AML-193 (cell line): ENCODE measurements at regions not wholly inside any gene's neighbourhood (a gene's known extent, or its start where the extent isn't known, plus 50 kb on each side); places are given as distances from the start of the nearest gene placed in this dataset.

Experiments
- DNase-seq, 2 experiments: peaks; one replicate each; lab custom pipeline; 2025; lab: John Stamatoyannopoulos, UW

GRCh38 chr20:11130554-11131166, 456.9 kb upstream of the JAG1 start:
- DNase-seq, result no peak

GRCh38 chr20:11132819-11133415, 459.1 kb upstream of the JAG1 start:
- no peak for DNase-seq

DNA sequence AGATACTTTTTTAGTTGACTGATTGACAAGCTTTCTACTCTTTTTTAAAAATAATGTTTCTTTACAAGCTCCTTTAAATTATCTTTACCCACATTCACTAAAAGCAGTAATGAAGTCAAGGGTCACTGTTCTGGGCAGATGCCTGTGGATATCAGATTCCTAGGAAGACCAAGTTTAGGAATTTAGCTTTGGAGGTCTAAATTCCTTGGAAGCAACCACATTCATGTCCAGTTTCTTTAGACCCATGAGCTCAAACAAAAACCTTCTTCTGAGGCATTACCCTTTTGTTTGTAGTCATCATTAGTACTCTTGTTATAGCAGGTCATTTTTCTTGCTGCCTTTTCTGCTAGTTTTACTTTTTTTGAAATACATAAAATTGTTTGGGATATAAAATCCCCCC, 462.9 kb upstream of the JAG1 start:
- DNase-seq, result no peak

GRCh38 chr20:11137688-11138087, 463.9 kb upstream of the JAG1 start:
- no peak for DNase-seq

- no peak for DNase-seq
These were observed 466.6 kb upstream of the JAG1 start for GRCh38 chr20:11140359-11140758.

DNA sequence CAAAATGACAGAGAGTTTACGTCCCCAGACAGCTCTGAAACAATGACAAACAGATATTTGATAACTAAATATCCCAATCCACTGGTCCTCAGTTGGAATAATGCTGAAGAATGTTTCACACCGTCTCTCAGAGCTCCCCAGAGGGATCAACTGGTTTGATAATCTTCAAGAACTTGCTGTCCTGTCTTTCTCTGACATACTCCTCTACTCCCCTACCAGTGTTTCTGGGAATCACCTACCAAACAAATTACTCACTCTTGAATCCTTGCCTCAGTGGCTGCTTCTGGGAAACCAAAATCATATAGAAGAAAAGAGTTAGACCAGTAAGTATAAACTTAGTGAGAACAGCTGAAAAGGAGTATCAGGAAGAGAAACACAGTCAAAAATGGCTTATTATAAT, 469.7 kb upstream of the JAG1 start:
- DNase-seq, result no peak

DNA sequence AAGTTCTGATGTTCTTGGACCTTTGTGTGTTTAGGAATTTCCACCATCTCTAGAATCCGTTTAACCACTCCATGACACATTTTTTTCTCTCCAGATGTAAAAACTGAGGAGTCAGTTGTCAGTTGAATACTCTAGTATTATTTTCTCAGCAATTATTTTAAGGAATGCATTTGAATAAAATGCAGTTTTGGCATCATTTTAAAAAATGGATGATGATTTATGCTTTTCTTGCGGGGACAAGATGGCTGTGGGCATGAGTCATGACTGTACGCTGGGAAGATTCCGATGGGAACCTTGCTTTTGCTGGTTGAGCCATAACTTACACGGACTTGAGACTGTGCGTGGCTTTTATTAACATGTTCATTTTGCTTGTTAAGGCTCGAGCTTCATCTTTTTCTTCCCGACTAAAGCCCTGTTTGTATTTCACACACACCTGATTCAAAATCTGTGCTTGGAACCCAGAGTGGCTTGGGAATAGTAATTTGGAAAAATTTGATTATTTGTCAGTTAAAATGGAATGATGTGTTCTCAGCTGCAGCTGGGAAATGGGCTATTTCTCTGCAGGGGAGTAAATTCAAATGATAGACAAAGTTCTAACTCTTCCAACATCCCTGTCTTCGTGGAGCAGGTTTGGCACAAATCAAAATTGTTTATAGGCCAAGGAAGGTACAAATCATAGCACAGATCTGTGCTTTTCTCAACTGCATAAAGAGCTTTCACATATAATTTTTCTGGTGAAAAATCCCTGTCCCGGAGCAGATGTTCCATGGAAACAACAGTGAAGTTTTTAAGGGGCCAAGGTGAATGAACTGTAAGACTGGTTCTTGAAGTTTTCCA, 470.5 kb upstream of the JAG1 start:
- no peak for DNase-seq

DNA sequence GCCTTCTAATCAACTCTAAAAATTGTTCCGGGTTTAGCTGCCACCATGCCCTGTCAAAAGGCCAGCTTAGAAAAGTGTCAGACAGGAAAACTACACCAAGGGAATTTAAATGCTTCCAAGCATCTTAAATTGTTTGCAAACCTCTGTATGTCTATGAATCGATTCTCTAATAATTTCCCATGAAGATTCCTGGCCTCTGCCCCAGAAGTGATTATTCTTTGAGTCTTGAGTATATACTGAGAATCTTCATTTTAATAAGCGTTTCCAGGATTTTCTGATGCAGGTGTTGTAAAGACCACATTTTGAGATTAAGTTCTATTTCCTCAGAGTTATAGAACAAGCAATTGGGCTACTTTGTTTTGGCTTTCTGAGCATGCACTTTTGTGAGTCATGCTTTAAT, 471.8 kb upstream of the JAG1 start:
- DNase-seq, result no peak

DNA sequence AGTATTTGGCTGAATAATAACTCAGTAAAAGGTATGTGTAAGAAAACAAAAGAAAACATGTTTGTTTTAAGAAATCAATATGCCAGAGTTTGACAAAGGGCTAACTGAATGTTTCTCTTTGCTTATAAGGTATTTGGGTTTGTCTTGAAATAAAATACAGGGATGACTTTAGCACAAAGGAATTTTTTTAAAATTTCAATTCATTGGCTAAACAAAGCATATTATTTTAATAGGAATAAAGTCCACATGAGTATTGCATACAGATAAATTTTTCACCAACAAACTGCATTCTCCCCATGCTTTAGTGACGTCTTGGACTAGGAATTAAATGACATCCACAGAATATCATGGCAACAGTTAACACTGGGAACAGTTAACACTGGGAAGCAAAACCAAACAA, 480.0 kb upstream of the JAG1 start:
- DNase-seq, result no peak

- no peak for DNase-seq
These were observed 481.5 kb upstream of the JAG1 start for GRCh38 chr20:11155156-11155756.

- DNase-seq, result no peak
These were observed 483.1 kb upstream of the JAG1 start for GRCh38 chr20:11156922-11157321.

GRCh38 chr20:11158146-11158545, 484.3 kb upstream of the JAG1 start:
- DNase-seq, result no peak

GRCh38 chr20:11158589-11158988, 484.8 kb upstream of the JAG1 start:
- DNase-seq, result no peak

GRCh38 chr20:11159728-11160127, 485.9 kb upstream of the JAG1 start:
- no peak for DNase-seq

DNA sequence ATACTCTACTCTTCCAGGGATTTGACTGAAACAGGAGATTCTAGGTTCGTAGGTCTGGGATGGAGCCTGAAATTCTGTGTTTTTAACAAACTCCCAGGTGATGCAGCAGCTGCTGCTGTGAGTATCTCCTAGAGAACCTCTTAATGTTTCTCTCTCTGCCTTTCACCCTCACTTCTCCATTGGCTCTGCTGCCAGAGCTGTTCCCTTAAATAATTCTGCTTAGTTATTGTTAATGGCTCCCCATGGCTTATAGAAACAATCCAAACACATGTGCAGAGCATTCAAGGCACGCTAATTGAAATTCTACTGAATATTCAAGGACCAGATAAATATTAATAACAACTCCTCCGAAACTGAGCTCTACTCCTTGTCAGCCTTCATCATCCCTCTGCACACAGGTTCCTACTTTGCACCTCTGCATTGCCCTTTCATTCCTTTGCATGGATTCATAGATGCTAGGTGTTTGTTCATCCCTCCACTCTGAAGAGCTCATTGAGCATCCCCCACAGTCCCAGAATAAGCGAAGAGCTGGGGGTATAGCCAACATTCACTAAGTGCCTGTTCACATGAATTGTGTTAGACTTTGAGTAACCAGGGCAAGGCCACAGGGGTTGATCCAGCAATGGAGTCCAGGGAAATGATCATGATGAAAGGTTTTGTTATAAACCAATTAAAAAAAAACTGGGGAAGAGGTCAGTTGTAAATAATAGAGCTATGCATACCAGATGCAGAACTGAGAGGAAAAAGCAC, 488.4 kb upstream of the JAG1 start:
- DNase-seq, result no peak

DNA sequence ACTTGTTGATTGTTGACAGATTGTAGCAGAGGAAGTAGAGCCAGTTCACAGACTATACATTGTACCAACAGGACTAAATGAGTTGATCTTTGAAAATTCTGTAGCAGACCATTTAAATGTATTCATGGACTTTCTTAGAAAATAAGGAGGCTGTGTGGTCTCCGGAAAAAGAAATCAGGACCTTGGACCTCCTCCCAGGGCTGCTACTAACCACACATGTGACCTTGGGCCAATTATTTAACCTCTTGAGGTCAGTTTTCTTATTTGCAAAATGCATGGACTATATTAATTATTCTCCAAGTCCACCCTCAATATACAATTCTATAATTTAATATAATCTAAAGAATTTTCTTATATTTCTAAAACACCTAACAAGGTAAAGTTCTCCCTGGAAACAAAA, 492.0 kb upstream of the JAG1 start:
- DNase-seq, result no peak

DNA sequence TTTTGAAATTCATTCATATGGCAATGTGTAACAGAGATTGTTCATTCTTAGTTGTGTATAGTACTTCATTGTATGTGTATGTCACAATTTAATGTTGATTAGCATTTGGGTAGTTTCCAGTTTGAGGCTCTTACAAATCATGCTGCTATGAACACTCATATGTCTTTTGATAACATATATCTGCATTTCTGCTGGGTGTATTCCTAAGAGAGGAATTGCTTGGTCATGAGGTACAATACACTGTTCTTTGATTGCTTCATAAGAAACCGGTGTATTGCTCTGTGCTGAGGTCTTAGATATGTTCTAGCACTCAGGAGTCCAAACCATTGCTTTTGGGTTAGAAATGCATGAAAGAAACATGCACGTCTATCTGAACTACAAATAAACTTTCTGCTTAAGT, 492.9 kb upstream of the JAG1 start:
- DNase-seq, result no peak

- DNase-seq, result no peak
These were observed 494.2 kb upstream of the JAG1 start for GRCh38 chr20:11168026-11168425.

DNA sequence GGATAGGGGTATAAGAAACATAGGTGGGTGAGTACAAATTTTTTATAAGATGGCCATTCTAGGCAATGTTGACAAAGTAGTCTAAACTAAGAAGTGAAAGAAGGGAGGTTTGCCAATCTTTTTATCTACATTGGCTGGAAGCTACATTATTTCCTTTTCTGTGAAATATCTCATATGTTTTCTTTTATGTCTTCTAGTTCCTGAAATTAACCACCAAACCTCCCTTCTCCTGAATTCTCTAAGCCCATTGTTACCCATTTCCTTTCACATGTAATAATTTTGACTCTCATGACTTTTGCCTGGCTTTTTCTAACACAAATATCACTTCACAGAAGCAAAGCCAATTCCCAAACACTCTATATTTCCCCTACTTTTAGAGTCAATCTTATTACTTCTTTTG, 496.2 kb upstream of the JAG1 start:
- no peak for DNase-seq

DNA sequence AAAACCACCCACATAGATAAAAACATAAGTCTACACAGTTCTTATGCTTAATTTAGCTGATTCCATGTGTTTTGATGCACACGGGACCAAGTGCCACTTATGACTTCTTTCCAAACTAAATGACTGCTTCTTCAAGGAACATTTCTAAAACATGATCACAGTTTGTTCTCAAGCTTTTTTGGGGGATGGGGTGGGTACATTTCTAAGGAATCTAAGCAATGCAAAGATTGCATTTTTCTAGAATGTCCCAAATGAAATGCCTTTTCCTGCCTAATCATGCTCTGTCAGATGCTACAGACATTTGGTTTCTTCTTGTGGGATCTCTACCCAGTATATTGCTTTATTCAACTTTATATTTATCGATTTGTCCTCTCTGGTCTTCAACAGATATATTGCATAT, 496.8 kb upstream of the JAG1 start:
- no peak for DNase-seq

DNA sequence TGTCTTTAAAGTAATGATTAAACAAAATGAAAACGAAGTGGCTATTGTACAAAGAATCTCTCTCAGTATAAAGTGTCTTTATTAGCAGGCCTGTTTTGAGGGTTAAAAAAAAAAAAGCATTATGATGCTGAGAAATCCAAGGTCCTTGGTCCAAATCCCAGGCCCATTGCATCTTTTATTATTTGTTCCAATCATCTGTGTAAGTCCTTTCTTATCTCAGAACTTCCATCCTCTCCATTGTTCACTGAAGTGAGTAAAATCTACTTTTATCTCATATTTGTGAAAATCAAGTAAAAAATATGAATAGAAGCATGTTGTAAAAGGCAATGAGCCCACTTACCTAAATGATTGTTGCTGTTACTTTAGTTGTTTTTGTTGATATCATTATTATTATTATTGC, 499.1 kb upstream of the JAG1 start:
- no peak for DNase-seq

- no peak for DNase-seq
These were observed 500.1 kb upstream of the JAG1 start for GRCh38 chr20:11173916-11174315.
